NCI-H128 (cell line): ENCODE measurements at regions not wholly inside any gene's neighbourhood (a gene's known extent, or its start where the extent isn't known, plus 50 kb on each side); places are given as distances from the start of the nearest gene placed in this dataset.
"Not testable (repeated sequence)": the region's sequence is repeated elsewhere in the genome, so short reads cannot be mapped to it uniquely, and the experiment has no call there.

Experiments
- DNase-seq: peaks from one replicate; lab custom pipeline; 2025; ENCODE audit not compliant: unreplicated experiment; lab: John Stamatoyannopoulos, UW

DNA sequence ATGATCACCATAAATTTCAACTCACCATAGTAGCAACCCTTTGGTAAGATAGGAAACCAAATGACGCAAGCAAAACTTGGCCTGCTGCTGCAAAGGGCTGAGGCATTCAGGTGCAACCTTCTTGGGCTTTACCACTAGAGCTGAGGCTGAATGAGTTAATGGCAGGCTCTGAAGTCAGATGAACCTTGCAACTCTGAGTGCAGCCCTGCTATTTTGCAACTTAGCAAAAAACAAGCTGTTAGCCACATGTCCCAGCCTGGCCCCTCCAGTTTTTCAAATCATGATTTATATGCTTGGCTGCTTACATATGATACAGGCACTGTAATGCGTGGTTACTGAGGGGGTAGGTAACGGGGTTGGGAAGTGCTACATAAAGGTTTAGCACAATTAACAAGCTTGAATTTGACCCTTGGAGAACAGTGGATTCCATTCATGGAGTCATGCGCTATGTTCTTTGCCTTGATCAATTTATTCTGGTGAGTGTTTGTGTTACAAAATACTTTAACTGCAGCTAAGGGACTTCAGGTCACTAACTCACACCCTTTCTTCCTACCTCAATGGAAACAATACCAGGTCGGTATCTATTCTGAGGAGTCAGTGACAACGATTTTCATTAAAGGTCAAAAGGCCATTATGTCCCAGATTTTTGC is 80.5 kb upstream of the PPARGC1A start:
- DNase-seq: no peak

DNA sequence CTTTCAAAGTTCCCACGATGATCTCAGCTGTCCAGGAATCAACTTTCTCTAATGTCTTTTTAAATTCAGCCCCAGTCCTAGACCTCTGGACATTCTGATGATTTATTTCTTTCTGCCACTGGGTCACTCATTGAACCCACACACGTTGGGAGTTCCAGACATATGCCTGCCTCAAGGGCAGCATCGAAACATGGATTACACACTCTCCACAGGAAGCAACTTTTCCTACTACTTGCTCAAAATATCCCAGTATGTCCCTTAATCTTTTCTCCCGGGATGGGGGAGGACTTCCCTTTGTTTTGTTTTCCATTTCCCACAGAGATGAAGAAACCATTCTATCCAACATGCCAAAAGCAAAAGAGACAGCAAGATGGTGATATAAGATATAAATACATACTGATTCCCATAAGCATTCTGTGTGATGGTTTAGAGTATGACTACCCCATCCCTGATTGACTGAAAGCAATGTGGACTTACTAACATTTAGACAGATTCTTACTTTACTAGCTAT is 79.8 kb upstream of the PPARGC1A start:
- DNase-seq: no peak

DNA sequence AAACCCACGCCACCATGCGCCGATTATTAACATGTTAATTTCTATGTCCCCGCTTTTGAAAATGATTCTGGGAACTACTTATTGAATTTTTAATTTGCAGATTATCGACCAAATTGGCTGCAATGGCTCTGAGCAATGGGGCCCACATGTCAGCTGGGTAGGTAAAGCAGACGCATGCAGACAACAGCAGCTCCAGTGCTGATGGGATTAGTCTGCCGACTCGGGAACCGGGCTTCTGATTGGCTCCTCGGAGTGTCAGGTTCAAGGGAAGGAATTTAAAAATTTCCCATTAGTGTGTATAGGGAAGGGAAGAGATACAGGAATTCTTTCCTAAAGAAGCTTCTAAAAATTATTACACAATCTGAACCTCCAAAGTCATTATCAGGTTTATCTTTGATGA is 77.4 kb upstream of the PPARGC1A start:
- DNase-seq: no peak

DNA sequence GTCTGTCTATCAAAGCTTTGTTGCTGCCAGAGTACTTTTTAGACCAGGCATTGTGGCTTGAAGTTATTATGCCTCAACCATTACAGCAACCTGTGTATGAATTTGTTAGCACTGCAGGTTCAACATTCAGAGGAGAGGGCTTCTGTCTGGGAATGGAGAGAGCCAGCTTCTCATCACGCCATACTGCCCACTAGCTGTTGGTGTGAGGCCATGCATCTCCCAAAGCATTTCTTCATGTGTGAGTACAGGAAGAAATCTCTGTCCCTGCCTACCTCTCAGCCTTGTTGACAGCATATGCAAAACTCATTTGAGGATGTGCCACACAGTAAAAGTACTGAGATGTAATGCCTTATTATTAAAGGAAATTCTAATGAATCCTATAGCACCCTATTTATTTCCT is 76.9 kb upstream of the PPARGC1A start:
- no peak for DNase-seq

DNA sequence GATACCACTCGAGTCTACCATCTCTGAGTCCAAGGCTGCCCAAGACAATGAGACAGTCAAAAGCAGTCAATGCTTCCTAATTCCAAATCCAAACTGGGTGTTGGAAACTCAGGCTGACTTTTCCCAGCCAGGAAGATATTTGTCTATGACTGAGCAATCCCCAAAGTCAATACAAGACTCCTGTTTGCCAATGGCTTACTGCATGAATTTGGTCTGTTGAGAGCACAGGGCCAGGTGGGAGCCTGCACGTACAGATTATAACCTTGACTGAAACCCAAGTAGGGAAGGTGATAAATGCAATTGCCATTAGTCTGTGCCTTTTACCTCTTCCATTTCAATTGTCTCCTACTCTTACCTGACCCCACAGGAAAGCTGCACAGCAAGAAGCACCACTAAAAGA is 72.6 kb upstream of the PPARGC1A start:
- peak; percentile 47 for DNase-seq

DNA sequence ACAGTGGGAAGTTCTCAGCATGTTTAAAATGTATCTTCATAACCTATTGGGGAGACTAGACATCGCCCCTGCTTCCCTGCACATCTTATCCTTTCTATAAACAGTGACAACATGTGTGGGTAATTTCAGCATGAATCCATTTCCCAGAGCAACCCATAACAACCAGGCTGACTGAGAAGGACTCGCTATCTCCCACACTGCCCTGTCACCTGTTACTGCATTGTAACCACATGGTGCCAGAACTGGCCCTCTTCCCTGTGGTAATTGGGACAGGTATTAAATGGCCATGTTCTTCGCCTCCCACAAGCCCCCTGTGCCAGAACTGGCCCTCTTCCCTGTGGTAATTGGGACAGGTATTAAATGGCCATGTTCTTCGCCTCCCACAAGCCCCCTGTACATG is 71.5 kb upstream of the PPARGC1A start:
- not testable (repeated sequence) for DNase-seq

DNA sequence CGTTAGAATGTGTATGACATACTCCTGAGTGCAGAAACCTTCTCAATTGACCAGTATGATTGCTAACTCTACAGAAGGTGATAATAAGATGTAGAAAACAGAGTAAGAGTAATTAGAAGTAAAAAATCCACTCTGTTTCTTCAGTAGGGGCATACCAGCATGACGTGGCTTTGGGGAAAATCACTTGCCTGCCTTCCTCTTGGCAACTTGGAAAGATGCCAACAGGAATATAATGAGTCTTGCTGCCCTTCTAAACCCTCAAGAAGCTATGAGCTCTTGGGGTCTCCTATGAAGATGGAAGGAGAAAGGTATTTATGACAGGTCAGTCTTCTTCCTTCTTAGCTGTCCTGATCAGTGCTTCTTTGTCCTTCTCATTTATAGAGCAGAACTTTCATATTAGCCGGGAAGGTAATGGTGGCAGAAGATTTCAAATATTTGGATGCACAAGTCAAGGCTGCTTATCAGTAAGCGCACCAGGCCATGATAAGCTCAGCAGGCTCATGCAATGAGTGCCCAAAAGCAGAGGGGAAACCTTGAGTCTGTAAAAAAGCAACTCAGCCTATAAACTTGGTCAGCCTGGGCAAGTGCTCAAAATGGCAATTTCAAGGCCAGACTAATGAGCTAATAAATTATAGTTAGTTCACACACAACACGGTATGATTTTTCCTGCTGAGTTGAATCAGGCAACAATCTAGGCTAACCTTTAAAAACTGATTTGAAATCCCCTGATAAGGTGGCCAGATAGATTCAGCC is 69.7 kb upstream of the PPARGC1A start:
- DNase-seq: no peak

DNA sequence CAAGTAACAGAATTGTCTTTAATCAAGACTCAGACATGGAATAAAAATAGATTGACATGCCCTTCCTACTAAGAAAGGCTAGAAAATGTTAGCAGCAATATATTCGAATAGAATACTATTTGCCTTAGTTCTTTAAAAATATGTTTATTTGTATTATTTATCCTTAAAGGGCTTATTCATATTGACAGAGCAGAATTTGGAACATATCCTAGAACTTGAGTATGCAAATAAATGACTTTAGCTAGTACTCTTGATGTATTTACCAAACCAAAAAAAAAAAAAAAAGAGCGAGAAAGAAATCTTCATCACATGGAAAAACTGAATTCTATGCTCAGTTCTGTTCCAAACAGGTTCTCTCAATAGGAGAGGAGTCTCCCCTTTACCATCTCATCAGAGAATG is 68.9 kb upstream of the PPARGC1A start:
- no peak for DNase-seq

DNA sequence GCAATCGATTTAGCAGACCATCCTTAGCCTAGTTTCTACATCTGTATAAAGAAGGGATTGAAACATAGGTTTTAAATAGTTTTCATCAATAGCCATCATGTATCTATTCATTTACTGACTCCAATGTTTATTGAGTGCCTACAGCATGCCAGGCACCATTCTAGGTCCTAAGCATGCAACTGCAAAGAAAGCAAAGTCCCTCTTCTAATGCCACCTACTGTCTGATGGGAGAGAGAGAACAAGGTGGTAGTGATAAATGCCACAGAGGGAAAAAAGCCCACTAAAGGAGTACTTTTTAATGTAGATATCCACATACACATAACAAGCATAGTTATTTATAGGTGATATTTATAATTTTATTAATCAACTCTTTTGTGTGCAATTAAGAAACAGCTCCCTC is 67.6 kb upstream of the PPARGC1A start:
- no peak for DNase-seq

DNA sequence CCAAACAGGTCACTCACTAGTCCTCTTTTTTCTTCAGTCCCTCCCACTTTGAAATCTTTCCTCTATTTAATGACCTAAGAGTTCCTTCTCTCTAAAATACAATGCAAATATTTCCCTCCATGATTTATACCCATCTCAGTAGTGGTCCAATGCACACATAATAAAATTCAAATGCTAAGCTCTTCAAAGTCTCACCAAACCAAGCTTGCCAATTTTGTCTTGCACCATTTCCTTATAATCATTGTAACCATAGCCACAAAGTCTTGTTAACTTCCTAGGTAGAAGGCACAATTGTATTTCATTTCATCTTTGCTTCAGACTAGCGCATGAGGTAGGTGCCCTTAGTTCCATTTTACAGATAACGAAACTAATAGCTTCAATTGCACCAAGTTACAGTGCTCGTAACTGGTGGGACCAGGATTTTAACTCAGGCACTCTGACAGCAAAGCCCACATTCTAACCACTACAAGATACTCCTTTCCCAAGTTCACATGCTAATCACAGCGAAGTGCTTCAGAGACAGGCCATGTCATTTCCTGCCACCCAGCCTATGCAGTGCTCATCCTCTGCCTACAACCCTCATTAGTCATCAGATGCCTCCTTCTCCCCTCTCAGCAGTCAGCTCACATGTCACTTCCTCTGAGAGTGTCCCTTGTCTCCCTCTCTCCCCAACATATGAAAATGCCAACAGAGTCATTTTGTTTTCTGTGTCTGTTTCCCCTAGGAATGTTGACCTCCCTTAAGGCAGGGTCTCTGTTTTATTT is 66.9 kb upstream of the PPARGC1A start:
- no peak for DNase-seq

DNA sequence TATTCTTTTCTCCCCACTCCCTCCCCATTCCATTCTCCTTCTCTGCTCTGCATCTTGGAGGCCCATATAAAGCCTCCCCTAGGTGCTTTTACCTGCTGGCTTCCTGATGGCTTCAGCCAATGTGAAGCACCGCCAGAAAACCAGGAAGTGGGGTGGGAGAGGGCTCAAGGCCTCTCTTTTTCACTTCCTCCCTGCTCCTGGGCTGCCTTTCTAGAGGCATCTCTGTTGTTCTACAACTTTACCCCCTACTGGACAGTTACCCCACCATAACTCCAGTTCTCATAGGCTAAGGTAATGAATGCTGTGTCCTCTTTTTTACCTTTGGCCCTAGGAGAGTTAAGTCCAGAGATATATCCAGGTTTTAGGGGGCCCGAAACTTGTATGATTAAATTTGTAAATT is 62.4 kb upstream of the PPARGC1A start:
- DNase-seq: no peak

DNA sequence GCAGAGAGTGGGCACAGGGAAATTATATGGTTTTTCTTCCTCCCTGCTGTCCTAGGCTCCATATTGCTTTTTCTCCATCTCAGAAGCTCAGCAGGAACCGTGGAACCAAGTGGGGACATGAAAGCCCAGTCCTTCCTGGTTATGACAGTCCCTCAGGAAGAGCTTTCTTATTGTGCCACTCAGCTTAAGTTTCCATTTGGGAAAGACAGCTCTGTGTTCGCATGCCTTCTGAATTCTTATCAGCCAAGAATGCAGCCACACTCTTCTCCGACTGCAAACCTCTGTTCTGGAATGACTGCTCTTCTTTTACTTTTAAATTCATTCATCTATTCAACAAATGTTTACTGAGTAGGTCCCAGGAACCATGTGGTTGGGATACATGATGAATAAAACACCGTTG is 58.0 kb upstream of the PPARGC1A start:
- no peak for DNase-seq

DNA sequence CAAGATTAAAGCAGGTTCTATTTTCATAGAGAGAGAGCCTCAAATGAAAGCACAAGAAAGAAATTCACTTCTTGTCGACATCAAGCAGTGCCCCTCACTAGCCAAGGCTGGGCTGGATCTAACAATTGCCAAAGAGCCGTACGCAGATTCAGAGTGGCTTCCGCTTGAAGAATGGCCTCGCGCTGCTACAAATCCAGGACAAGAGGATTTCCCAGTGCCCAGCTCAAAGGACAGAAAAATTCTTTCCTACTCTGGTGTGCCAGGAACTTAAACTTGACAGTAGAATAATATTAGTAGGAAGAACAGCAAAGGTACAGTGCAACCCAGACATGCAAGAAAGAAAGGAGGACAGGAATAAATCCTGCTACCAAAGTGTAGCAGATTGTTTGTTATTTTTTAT is 56.5 kb upstream of the PPARGC1A start:
- DNase-seq: no peak

DNA sequence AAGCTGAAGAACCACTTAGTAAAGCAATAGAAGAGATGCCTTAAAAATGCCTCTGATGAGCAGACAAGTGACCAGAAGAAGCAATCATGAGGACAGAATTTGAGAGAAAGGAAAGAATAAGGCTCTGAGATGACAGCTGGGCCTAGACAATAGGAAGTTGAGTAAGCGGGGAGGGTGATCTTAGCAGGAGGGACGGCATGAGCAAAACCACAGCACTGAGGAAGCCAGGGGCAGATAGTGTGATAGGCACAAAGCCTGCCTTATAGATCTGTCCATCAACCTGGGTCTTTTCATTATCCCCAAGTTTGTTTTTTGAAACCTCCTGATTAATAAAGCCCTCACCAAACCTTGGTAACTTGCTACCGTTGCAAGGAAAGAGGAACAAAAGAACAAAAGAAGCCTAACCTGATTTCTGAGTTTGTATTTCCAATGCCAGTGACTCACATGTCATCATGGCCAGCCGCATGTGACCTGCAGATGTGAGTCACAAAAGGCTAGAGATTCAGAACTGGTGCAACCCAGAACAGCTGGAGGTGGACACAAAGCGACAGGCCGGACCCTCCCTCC is 55.7 kb upstream of the PPARGC1A start:
- DNase-seq: no peak

DNA sequence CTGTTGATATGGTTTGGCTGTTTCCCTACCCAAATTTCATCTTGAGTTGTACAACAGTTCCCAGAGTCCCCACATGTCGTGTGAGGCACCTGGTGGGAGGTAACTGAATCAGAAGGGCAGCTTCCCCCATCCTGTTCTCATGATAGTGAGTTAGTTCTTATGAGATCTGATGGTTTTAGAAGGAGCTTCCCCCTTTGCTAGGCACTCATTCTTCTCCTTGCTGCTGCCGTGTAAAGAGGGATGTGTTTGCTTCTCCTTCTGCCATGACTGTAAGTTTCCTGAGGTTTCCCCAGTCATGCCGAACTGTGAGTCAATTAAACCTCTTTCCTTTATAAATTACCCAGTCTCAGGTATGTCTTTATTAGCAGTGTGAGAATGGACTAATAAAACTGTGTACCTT is 54.7 kb upstream of the PPARGC1A start:
- DNase-seq: not testable (repeated sequence)

DNA sequence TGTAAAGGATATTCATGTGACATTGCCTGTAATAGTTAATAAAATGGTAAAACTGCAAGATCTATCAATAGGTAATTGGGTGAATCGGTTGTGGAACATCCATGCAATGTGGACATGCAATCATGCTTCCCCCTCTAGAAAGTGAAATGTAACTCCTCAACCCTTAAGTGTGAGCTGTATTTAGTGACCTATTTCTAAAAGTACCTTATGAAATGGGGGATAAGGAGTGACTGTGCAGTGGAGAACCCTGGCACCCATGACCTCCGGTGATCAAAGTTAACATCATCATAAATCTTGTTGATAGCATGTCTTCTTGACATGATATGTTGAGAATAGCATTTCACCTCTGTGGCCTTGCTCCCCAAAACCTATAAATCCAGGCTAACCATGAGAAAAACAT is 53.6 kb upstream of the PPARGC1A start:
- DNase-seq: no peak

DNA sequence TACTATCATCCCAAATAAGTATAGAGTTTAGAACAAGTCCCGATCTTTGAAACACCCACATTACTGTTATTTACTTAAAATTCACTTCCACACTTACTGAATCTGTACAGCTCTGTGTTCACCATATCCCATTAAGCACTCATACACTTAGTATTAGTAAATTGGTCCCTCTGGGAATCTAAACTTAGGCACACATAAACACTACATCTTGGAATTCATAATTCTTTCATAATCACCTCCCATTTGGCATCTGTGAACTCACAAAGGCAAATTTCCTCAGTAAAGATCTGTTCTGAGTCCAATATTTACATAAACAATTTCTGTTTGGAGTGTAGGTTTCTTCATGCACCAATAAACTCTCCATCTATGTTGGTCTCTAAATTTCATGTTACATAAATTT is 52.6 kb upstream of the PPARGC1A start:
- DNase-seq: no peak
